GM12874 (cell line): ENCODE measurements at regions not wholly inside any gene's neighbourhood (a gene's known extent, or its start where the extent isn't known, plus 50 kb on each side); places are given as distances from the start of the nearest gene placed in this dataset.

Source experiments
- CTCF ChIP-seq: IDR thresholded peaks from 2 replicates; pipeline ENCODE4 v1.5.1; 2011; ENCODE audit warnings: low read depth, mild to moderate bottlenecking, control low read depth, low read length, moderate library complexity; ENCODE audit not compliant: insufficient read depth

- TF ChIP-seq CTCF, result no peak
Measured at GRCh38 chr5:56529666-56530430, 285.5 kb upstream of the MAP3K1 start.

- TF ChIP-seq CTCF, result no peak
Measured at GRCh38 chr5:56527174-56527573, 288.2 kb upstream of the MAP3K1 start.

- TF ChIP-seq CTCF, result no peak
Measured at GRCh38 chr5:56525113-56525512, 290.2 kb upstream of the MAP3K1 start.

- no peak for TF ChIP-seq CTCF
Measured at GRCh38 chr5:56523790-56524575, 290.9 kb upstream of the ANKRD55 start.

GRCh38 chr5:56522960-56523359 is 289.8 kb upstream of the ANKRD55 start:
- no peak for TF ChIP-seq CTCF

GRCh38 chr5:56522169-56522568 is 289.0 kb upstream of the ANKRD55 start:
- no peak for TF ChIP-seq CTCF

- TF ChIP-seq CTCF, result no peak
Measured at GRCh38 chr5:56520986-56521730, 288.0 kb upstream of the ANKRD55 start.
